Upper lobe of left lung (tissue), 4 donors: ENCODE measurements at regions not wholly inside any gene's neighbourhood (a gene's known extent, or its start where the extent isn't known, plus 50 kb on each side); places are given as distances from the start of the nearest gene placed in this dataset.
"Not testable (repeated sequence)": the region's sequence is repeated elsewhere in the genome, so short reads cannot be mapped to it uniquely, and the experiment has no call there.

Experiments
- POLR2A ChIP-seq, 4 donors: fragments of 450-650 bp; IDR thresholded peaks; one replicate each; pipeline ENCODE4 v1.5.1; 2016 to 2017; ENCODE audit warnings: antibody characterized with exemption in 4 of 4, mild to moderate bottlenecking in 2 of 4
- TF ChIP-seq, protein P1 (sequence below), 6 experiments: fragments of 450-650 bp in 4 of 6; fragments of 200-600 bp in 2 of 6; sonication (generic) in 2 of 6; IDR thresholded peaks; one replicate each; pipeline ENCODE4 v1.5.1; 2016 to 2019; ENCODE audit warnings: antibody characterized with exemption in 6 of 6

DNA sequence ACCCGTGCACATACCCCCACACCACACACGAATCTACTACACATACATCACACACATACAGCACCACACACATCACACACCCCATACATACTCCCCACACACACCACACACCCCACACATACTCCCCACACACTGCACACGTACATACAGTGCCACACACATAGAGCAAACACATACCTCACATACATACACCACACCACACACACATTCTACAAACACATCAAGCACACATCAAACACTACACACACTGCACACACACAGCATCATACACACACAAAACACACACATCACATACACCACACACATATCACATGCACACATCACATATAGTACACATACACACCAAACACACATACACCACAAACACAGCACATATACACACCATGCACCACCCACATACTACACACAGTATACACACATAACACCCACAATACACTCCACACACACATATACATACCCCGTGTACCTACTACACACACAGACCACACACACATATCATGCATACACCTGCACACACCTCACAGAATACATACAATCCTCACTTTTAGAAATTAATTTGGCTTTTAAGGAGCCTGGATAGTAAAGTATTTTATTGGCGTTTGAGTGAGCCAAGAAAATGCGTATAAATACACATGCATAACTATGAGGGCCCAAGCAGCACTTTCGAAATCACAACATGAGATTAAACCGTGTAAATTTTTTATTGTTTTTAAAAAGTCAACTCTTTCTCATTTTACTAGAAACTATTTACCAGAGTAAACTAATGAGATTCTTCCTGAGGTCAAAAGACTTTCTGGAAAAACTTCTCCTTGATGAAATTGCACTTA, 1461.4 kb downstream of the FOXD4L5 start:
- TF ChIP-seq, protein P1, sequence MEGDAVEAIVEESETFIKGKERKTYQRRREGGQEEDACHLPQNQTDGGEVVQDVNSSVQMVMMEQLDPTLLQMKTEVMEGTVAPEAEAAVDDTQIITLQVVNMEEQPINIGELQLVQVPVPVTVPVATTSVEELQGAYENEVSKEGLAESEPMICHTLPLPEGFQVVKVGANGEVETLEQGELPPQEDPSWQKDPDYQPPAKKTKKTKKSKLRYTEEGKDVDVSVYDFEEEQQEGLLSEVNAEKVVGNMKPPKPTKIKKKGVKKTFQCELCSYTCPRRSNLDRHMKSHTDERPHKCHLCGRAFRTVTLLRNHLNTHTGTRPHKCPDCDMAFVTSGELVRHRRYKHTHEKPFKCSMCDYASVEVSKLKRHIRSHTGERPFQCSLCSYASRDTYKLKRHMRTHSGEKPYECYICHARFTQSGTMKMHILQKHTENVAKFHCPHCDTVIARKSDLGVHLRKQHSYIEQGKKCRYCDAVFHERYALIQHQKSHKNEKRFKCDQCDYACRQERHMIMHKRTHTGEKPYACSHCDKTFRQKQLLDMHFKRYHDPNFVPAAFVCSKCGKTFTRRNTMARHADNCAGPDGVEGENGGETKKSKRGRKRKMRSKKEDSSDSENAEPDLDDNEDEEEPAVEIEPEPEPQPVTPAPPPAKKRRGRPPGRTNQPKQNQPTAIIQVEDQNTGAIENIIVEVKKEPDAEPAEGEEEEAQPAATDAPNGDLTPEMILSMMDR (IDR thresholded peaks at IDR 0.05) = not testable (repeated sequence)
- not testable (repeated sequence) for TF ChIP-seq POLR2A (IDR thresholded peaks at IDR 0.05)
